ENCODE measurements at regions not wholly inside any gene's neighbourhood (a gene's known extent, or its start where the extent isn't known, plus 50 kb on each side); places are given as distances from the start of the nearest gene placed in this dataset.

GRCh38 chr11:41978945-41979344, 519.5 kb upstream of the LRRC4C start:
- TF ChIP-seq CTCF (IDR thresholded peaks at IDR 0.05) (no peak), POLR2A (IDR thresholded peaks at IDR 0.05) (no peak)

Data from esophagus squamous epithelium (tissue), 4 donors.